K562 (cell line): ENCODE measurements at regions not wholly inside any gene's neighbourhood (a gene's known extent, or its start where the extent isn't known, plus 50 kb on each side); places are given as distances from the start of the nearest gene placed in this dataset.

ENCODE experiments used
- ATAC-seq: fragments of 200-7000 bp; cut with Tn5 transposase; 3 replicates; pipeline ENCODE4 v1.9.1; 2020; ENCODE audit warnings: moderate library complexity
- BruUV-seq: library from RNA; stranded (reverse); fragments of 400-500 nt; replicated peaks from 2 replicates; lab custom pipeline; 2021; lab: Mats Ljungman, UMichigan
- CTCF ChIA-PET: fragments of 300-600 bp; formaldehyde crosslinking; extraction: SDS; loops from one replicate; lab custom pipeline; 2021; ENCODE audit warnings: low intra/inter-chr PET ratio; lab: Yijun Ruan, JAX
- POLR2A ChIA-PET: fragments of 300-600, 350-650 bp; sonication (Branson Sonifier 250); formaldehyde crosslinking; extraction: SDS; loops from one replicate; lab custom pipeline; 2021; ENCODE audit warnings: antibody characterized with exemption, inconsistent platforms; lab: Yijun Ruan, JAX
- DNase-seq, 4 experiments: peaks; one replicate each; pipeline versions ENCODE4 v3.0.0 to v3.0.0-alpha.2; 2011 to 2018; ENCODE audit warnings: low spot score in 3 of 4, mixed read lengths in 3 of 4; ENCODE audit errors: extremely low read depth in 1 of 4
- FAIRE-seq: peaks from 2 replicates; lab custom pipeline; 2011; peaks lifted over from hg19 to GRCh38; lab: Jason Lieb, UNC
- H2AFZ ChIP-seq: 2 replicates; pipeline ENCODE4 v1.6.0; 2011; ENCODE audit warnings: low read depth, low read length, control low read depth, inconsistent platforms
- H3K27ac ChIP-seq: fragments of 200-600 bp; 3 replicates; pipeline ENCODE4 v1.8.0; 2011; ENCODE audit warnings: low read depth, mild to moderate bottlenecking, control low read depth, inconsistent platforms, low read length, moderate library complexity, mixed read lengths; ENCODE audit errors: extremely low read depth
- H3K27me3 ChIP-seq, 2 experiments: fragments of 300-600 bp in 1 of 2; 2 replicates in 1 of 2; 3 replicates in 1 of 2; pipeline versions ENCODE4 v1.6.0 to v1.8.0; 2011; ENCODE audit warnings: inconsistent platforms in 2 of 2, low read length in 2 of 2, mild to moderate bottlenecking in 1 of 2, mixed read lengths in 1 of 2, moderate library complexity in 1 of 2; ENCODE audit not compliant: control insufficient read depth in 2 of 2, insufficient read depth in 2 of 2
- H3K36me3 ChIP-seq: fragments of 300-600 bp; 3 replicates; pipeline ENCODE4 v1.8.0; 2011; ENCODE audit warnings: mild to moderate bottlenecking, low read length, inconsistent platforms; ENCODE audit not compliant: control insufficient read depth, insufficient read depth
- H3K4me1 ChIP-seq, 2 experiments: fragments of 200-600 bp in 1 of 2; replicated peaks in 1 of 2; 2 replicates in 1 of 2; 3 replicates in 1 of 2; pipeline versions ENCODE4 v1.5.1 to v1.8.0; 2011; ENCODE audit warnings: inconsistent platforms in 2 of 2, low read length in 2 of 2, mild to moderate bottlenecking in 1 of 2, mixed read lengths in 1 of 2, moderate library complexity in 1 of 2; ENCODE audit not compliant: control insufficient read depth in 2 of 2, insufficient read depth in 2 of 2
- H3K4me2 ChIP-seq: 2 replicates; pipeline ENCODE4 v1.6.1; 2011; ENCODE audit warnings: low read length, control low read depth, inconsistent platforms, mixed read lengths; ENCODE audit not compliant: insufficient read depth
- H3K4me3 ChIP-seq: fragments of 200-600 bp; sonication (generic), shearing (Covaris generic); 2 replicates; pipeline ENCODE4 v1.5.1; 2016; ENCODE audit warnings: control low read depth, inconsistent platforms
- H3K79me2 ChIP-seq: fragments of 200-600 bp; 3 replicates; pipeline ENCODE4 v1.8.0; 2011; ENCODE audit warnings: low read length, inconsistent platforms; ENCODE audit not compliant: control insufficient read depth, insufficient read depth
- H3K9ac ChIP-seq, 2 experiments: 2 replicates each; pipeline versions ENCODE4 v1.6.0 to v1.6.1; 2011; ENCODE audit warnings: low read depth in 2 of 2, low read length in 2 of 2, control low read depth in 1 of 2, inconsistent platforms in 1 of 2, mild to moderate bottlenecking in 1 of 2, mixed read lengths in 1 of 2; ENCODE audit not compliant: insufficient read depth in 1 of 2
- H3K9me1 ChIP-seq: one replicate; pipeline ENCODE4 v1.6.0; 2011; ENCODE audit warnings: inconsistent platforms, mild to moderate bottlenecking, low read length, moderate library complexity; ENCODE audit not compliant: control insufficient read depth, insufficient read depth
- H3K9me3 ChIP-seq: replicated peaks from 2 replicates; pipeline ENCODE4 v1.5.1; 2011; ENCODE audit warnings: low read depth, low read length, inconsistent platforms; ENCODE audit not compliant: control insufficient read depth, insufficient read depth
- H4K20me1 ChIP-seq: replicated peaks from 2 replicates; pipeline ENCODE4 v1.6.1; 2011; ENCODE audit warnings: low read length, inconsistent platforms, mixed read lengths; ENCODE audit not compliant: control insufficient read depth, insufficient read depth
- ARID2 ChIP-seq: fragments of 450-650 bp; IDR thresholded peaks from 2 replicates; pipeline ENCODE4 v1.6.1; 2017; ENCODE audit warnings: antibody characterized with exemption, mild to moderate bottlenecking
- BRF2 ChIP-seq: IDR thresholded peaks from 3 replicates; pipeline ENCODE4 v1.6.1; 2011; ENCODE audit warnings: borderline replicate concordance, mild to moderate bottlenecking; ENCODE audit not compliant: insufficient read length, insufficient read depth
- CEBPB ChIP-seq: fragments of 450-650 bp; IDR thresholded peaks from 2 replicates; pipeline ENCODE4 v1.6.1; 2016; ENCODE audit warnings: missing genetic modification characterization, missing compliant biosample characterization
- CHCHD3 ChIP-seq: fragments of 250-450 bp; sonication (Bioruptor Pico); IDR thresholded peaks from 2 replicates; pipeline ENCODE4 v2.1.2; 2022; ENCODE audit warnings: mild to moderate bottlenecking
- E2F3 ChIP-seq: fragments of 250-450 bp; sonication (Bioruptor Pico); IDR thresholded peaks from 2 replicates; pipeline ENCODE4 v1.4.0; 2020; ENCODE audit warnings: mild to moderate bottlenecking
- KDM1A ChIP-seq, 2 experiments: fragments of 450-650 bp; IDR thresholded peaks; 2 replicates each; pipeline ENCODE4 v1.6.1; 2016; ENCODE audit warnings: mild to moderate bottlenecking in 2 of 2
- L3MBTL2 ChIP-seq: fragments of 450-650 bp; IDR thresholded peaks from 2 replicates; pipeline ENCODE4 v1.6.1; 2016; ENCODE audit warnings: mild to moderate bottlenecking, moderate library complexity
- MAFK ChIP-seq: IDR thresholded peaks from 2 replicates; pipeline ENCODE4 v1.6.1; 2011; ENCODE audit warnings: low read length, improper control_type of control experiment
- MEF2D ChIP-seq: conservative IDR thresholded peaks from 2 replicates; pipeline ENCODE4 v1.6.1; 2016; ENCODE audit warnings: low read depth, missing genetic modification characterization, missing compliant biosample characterization
- NCOA2 ChIP-seq, 2 experiments: fragments of 450-650 bp; IDR thresholded peaks; 2 replicates each; pipeline ENCODE4 v1.6.1; 2018; ENCODE audit warnings: mild to moderate bottlenecking in 2 of 2, moderate library complexity in 1 of 2; ENCODE audit not compliant: partially characterized antibody in 2 of 2
- NFYB ChIP-seq: IDR thresholded peaks from 2 replicates; pipeline ENCODE4 v1.6.1; 2011; ENCODE audit warnings: mild to moderate bottlenecking, moderate library complexity; ENCODE audit not compliant: insufficient read length; ENCODE audit errors: extremely low read depth
- NUFIP1 ChIP-seq: fragments of 450-650 bp; IDR thresholded peaks from 2 replicates; pipeline ENCODE4 v1.6.1; 2018; ENCODE audit not compliant: partially characterized antibody
- PBX2 ChIP-seq, 2 experiments: IDR thresholded peaks in 1 of 2; conservative IDR thresholded peaks in 1 of 2; 2 replicates each; pipeline ENCODE4 v1.6.1; 2016; ENCODE audit warnings: low read depth in 2 of 2, mild to moderate bottlenecking in 1 of 2, missing compliant biosample characterization in 1 of 2, missing genetic modification characterization in 1 of 2, moderate library complexity in 1 of 2
- POLR2A ChIP-seq: fragments of 450-650 bp; conservative IDR thresholded peaks from 2 replicates; pipeline ENCODE4 v1.6.1; 2016
- SP2 ChIP-seq: IDR thresholded peaks from 2 replicates; pipeline ENCODE4 v1.6.1; 2011; ENCODE audit warnings: mild to moderate bottlenecking, low read depth, low read length, moderate library complexity; ENCODE audit not compliant: poor library complexity, severe bottlenecking; ENCODE audit errors: extremely low read depth
- STAT5A ChIP-seq: IDR thresholded peaks from 2 replicates; pipeline ENCODE4 v1.6.1; 2012; ENCODE audit warnings: low read length, inconsistent platforms, borderline replicate concordance
- ZFP36 ChIP-seq: fragments of 150-350 bp; IDR thresholded peaks from 2 replicates; pipeline ENCODE4 v1.6.1; 2018; ENCODE audit warnings: low read length, low read depth; ENCODE audit not compliant: partially characterized antibody
- ZNF140 ChIP-seq: fragments of 250-450 bp; sonication (Bioruptor Pico); IDR thresholded peaks from 2 replicates; pipeline ENCODE4 v1.8.0; 2021; ENCODE audit warnings: moderate library complexity, mild to moderate bottlenecking, inconsistent platforms
- ZNF282 ChIP-seq: sonication (generic); formaldehyde crosslinking; IDR thresholded peaks from 2 replicates; pipeline ENCODE4 v1.8.1; 2023; ENCODE audit warnings: missing genetic modification reagents
- in situ Hi-C: fragments of 300-500 bp; cut with MboI; formaldehyde crosslinking; loops from 4 replicates; pipeline ENCODE4 v1.15.0; 2018; ENCODE audit warnings: inconsistent platforms, mixed read lengths
- intact Hi-C: fragments of 100-400 bp; cut with micrococcal nuclease; formaldehyde crosslinking; loops from 2 replicates; pipeline ENCODE4 v1.14.2; 2022
- TF ChIP-seq, protein P1 (sequence below): IDR thresholded peaks from 2 replicates; pipeline ENCODE4 v1.6.1; 2016; ENCODE audit warnings: missing genetic modification characterization, missing compliant biosample characterization

DNA sequence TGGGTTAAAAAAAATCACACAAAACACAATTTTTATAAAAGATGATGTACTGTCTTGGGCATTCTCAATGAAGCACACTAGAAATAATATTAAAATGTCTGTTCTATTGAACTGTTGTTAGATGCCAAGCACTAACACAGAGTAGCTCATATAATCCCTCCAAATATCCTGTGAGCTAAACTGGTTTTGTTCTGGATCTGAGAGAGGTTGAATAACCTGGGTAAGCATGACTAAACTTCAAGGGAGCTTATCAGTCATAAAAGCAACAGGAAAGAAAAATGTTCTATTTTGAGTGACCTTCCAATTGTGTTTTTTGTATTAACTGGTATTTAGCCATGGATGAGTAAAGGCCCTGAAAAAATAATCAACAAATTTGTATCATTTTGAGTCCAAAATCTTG lies 175.3 kb downstream of the SMC2 start:
- ChIA-PET POLR2A (no interaction called here), CTCF (no interaction called here)
- no peak overlapping the region for H3K4me2 ChIP-seq
- TF ChIP-seq POLR2A (no peak), CEBPB (tag) (no peak), NFYB (no peak), STAT5A (no peak), MAFK (no peak), E2F3 (CRISPR knock-in tag) (no peak), ZNF140 (no peak), NCOA2 (IDR thresholded peaks at IDR 0.05; ENCODE audit: partially characterized antibody in 2 of 2) (no peak), PBX2 (CRISPR knock-in tag; IDR thresholded peaks at IDR 0.05; ENCODE audit: low read depth) (no peak), PBX2 (tag; conservative IDR thresholded peaks at IDR 0.05; ENCODE audit: low read depth) (no peak), ARID2 (no peak), KDM1A (IDR thresholded peaks at IDR 0.05) (no peak), MEF2D (tag) (no peak), BRF2 (no peak), ZNF282 (CRISPR knock-in tag) (no peak), SP2 (no peak), CHCHD3 (CRISPR knock-in tag) (no peak), NUFIP1 (no peak), ZFP36 (no peak), L3MBTL2 (no peak)
- TF ChIP-seq, protein P1, sequence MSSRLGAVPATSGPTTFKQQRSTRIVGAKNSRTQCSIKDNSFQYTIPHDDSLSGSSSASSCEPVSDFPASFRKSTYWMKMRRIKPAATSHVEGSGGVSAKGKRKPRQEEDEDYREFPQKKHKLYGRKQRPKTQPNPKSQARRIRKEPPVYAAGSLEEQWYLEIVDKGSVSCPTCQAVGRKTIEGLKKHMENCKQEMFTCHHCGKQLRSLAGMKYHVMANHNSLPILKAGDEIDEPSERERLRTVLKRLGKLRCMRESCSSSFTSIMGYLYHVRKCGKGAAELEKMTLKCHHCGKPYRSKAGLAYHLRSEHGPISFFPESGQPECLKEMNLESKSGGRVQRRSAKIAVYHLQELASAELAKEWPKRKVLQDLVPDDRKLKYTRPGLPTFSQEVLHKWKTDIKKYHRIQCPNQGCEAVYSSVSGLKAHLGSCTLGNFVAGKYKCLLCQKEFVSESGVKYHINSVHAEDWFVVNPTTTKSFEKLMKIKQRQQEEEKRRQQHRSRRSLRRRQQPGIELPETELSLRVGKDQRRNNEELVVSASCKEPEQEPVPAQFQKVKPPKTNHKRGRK, result no peak
- no peaks in the 10 kb centered on the region for H3K27me3 ChIP-seq
- H3K4me3 ChIP-seq, result no peak overlapping the region
- ATAC-seq (no peak), FAIRE-seq (no peak), DNase-seq (no peak)
- BruUV-seq, result no TSS peak
- intact Hi-C loops, result no loop called here
- no peaks in the 10 kb centered on the region for H3K9me1 ChIP-seq
- no peaks in the 10 kb centered on the region for H3K79me2 ChIP-seq
- no peak overlapping the region for H3K27ac ChIP-seq
- no peaks in the 10 kb centered on the region for H3K9me3 ChIP-seq
- no peak overlapping the region for H2AFZ ChIP-seq
- H3K4me1 ChIP-seq, result no peaks in the 10 kb centered on the region
- H3K9ac ChIP-seq, result no peak overlapping the region
- no peaks in the 10 kb centered on the region for H4K20me1 ChIP-seq
- in situ Hi-C loops, result no loop called here
- H3K36me3 ChIP-seq, result no peaks in the 10 kb centered on the region
